NCI-H2171 (cell line): ENCODE measurements at regions not wholly inside any gene's neighbourhood (a gene's known extent, or its start where the extent isn't known, plus 50 kb on each side); places are given as distances from the start of the nearest gene placed in this dataset.

Source experiments
- DNase-seq: peaks from one replicate; lab custom pipeline; 2025; lab: John Stamatoyannopoulos, UW

- DNase-seq: no peak
Observed at GRCh38 chr20:48015141-48015910, 230.0 kb upstream of the SULF2 start.

- DNase-seq: no peak
Observed at GRCh38 chr20:48012401-48012974, 227.2 kb upstream of the SULF2 start.

DNA sequence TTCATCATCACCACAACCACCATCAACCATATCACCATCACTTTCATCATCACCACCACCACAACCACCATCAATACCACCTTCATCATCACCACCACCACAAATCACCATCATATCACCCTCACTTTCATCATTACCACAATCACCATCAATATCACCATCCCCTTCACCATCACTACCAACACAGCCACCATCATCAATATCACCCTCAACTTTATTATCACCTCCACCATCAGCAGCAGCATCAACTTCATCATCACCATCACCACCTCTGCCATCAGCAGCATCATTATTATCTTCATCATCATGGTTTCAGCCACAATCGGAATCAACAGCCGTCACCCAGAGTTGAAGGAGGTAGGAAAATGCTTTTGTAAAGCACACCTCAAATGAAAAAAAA lies 225.7 kb upstream of the SULF2 start:
- no peak for DNase-seq

- no peak for DNase-seq
Observed at GRCh38 chr20:48010623-48011022, 225.3 kb upstream of the SULF2 start.

GRCh38 chr20:48008850-48009515 lies 223.7 kb upstream of the SULF2 start:
- no peak for DNase-seq

DNA sequence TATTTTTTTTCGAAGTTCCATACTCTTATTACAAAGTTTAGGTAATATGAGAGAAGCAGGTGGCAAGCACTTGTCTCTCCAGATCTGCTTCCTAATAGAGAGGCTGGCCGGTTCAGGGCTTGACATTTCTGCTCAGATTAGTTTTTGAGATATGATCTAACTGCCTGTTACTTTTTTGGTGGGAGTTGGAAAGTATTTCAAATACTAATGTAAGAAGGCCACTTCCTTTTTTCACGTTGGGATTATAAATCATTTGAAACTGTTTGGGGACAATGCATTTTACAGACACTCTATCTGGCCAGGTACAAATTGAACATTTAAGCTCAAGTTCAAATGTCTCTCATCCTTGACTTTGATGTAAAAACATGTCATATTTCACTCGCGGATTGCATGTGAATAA lies 222.1 kb upstream of the SULF2 start:
- DNase-seq: no peak

DNA sequence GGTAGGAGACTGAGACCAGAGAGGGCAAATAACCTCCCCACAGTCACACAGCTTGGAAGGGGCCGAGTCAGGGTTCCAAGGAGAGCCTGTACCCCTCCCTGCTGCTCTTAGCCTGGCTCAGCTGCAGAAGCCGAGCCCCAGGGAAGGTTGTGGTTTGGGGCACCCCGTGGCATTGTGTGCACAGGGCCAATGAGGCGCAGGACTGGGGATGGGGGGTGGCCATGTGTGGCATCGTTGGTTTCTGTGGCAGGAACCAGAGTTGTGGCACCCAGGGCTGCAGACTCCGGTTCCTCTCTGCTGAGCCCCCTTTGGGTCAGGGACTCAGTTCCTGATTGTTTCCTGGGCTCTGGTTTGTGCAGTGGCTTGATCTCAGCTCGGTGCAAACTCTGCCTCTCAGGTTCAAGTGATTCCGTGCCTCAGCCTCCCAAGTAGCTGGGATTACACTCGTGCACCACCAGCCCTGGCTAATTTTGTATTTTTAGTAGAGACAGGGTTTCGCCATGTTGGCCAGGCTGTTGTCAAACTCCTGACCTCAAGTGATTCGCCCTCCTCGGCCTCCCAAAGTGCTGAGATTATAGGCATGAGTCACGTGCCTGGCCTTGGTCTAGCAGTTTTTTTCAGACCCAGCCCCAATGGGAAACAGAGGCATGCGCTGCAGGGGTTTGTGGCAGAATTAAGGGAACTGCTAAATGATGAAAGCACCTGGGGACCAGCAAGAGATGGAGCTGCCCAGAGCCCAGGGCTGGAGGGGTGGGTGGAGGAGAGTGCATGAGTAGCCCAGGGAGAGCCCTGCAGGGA lies 221.0 kb upstream of the SULF2 start:
- no peak for DNase-seq

DNA sequence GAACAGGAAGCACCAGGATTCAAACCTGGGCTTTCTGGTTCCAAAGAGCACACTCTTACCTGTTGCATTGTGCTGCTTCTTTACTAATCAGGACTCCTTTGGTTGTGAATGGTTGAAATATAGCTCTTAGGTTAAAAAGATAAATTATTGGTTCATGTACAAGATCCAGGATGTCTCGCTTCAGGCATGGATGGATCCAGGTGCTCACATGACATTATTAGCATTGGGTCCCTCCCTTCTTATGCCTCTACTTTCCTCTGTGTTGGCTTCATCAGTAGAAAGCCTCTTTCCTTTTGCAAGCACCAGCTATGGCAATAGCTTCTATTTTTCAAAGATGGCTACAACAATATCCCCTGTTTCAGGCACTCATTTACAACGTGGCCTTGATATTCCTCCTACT lies 217.7 kb upstream of the SULF2 start:
- DNase-seq: no peak

GRCh38 chr20:48002517-48002970 lies 217.3 kb upstream of the SULF2 start:
- no peak for DNase-seq

GRCh38 chr20:47999166-47999565 lies 213.9 kb upstream of the SULF2 start:
- DNase-seq: no peak

DNA sequence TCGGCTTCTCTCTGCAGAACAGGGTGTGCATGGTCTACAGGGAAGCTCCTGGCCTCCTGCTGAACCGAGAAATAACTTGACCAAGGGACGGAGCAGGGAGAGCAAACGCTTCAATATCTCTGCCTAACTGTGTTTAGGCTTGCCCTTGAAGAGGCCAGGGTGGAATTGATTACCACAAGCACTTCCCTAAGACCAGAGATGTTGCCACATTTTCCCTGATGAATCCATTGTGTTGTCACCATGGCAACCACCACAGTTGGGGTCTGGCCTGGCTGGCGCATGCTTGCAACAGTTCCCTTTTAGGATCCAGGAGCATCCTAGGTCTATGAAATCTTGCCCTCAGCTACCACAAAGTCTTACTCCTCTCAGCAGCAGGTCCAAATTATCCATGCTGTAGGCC lies 213.5 kb upstream of the SULF2 start:
- DNase-seq: no peak

GRCh38 chr20:47995661-47996060 lies 210.4 kb upstream of the SULF2 start:
- DNase-seq: no peak

DNA sequence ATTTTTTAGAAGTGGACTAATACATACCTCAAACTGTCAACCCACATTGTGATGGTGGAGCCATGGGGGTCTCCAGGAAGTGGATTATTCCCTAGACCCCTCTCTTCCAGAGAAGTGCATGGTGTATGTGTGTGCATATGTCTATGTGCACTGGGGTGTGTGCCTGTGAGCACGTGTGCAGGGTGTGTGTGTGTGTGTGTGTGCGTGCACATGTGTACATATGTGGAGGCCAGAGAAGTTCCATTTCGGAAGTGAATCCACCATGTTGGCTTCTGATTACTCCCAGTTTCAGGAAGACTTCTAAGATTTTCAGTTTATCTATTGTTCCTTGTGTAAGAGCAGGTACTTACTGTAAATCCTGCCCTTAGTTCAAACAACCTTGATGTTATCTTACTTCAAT lies 208.5 kb upstream of the SULF2 start:
- DNase-seq: no peak

DNA sequence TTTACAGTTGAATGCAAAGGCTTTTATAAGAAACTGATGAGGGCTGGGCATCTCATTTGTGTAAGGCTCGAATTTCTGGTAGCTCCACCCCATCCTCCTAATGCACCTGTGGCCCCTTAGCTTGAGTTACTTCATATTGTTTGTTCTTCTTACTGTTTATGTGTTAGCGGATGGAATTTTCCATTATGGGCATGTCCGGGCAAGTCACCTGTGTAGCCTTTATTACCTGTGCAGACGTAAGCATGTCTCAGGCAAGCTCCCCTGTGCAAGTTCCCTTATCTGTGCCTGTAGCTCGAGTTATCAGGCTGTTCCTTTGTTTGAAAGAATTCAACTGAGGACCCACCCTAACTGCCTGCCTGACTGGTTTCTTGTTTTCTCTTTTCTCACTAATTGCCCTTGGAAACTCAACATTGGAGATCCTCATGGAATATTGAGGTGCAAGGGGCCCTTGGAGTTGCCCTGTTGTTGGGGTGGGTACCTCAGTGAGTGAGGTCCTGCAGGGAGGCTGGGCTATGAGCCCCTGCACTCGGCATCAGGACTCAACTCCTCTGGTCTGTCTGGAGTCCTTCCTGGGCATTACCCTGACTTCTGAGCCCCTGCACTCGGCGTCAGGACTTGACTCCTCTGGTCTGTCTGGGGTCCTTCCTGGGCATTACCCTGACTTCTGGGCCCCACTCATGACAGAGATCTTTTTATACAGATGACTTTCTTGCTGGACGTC lies 207.9 kb upstream of the SULF2 start:
- DNase-seq: no peak

- no peak for DNase-seq
Observed at GRCh38 chr20:47991875-47992488, 206.7 kb upstream of the SULF2 start.

- no peak for DNase-seq
Observed at GRCh38 chr20:47990507-47991150, 205.3 kb upstream of the SULF2 start.

DNA sequence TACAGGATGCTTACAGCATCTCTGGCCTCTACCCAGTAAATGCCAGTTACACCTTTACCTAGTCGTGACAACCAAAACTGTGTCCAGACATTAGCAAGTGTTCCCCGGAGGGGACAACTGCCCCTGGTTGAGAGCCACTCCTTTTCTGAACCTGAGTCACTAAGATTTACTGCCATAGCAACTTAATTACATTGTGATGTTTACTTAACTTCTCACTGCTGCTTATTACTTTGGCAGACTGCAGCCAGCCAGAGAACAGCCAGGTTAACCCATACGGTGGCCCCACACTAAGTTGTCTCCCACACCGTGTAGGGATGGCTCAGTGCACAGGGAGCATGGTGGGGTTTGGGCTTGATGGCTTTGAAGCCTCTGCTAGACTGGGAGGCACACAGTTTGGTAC lies 204.7 kb upstream of the SULF2 start:
- DNase-seq: no peak

- no peak for DNase-seq
Observed at GRCh38 chr20:47988676-47989075, 203.4 kb upstream of the SULF2 start.

GRCh38 chr20:47985092-47985850 lies 200.0 kb upstream of the SULF2 start:
- DNase-seq: no peak

DNA sequence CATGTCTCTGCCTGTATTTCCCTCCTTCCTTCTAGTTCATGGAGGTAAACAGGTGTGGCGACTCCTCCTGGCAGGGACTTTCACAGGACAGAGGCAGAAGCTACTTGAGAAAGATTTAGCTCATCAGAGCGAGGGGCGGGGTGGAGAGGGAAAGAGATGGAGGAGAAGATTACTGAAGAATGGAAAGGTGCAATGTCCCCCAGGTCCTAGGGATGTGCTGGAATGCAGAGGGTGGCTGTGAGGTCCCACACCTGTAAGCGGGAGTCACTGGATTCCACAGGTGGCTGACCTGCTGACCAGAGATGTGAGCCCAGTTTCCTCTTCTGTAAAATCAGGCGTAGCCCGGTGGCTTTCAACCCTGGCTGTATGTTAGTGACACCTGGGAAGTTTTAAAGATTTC lies 199.2 kb upstream of the SULF2 start:
- no peak for DNase-seq
